ENCODE measurements at regions not wholly inside any gene's neighbourhood (a gene's known extent, or its start where the extent isn't known, plus 50 kb on each side); places are given as distances from the start of the nearest gene placed in this dataset.

DNA sequence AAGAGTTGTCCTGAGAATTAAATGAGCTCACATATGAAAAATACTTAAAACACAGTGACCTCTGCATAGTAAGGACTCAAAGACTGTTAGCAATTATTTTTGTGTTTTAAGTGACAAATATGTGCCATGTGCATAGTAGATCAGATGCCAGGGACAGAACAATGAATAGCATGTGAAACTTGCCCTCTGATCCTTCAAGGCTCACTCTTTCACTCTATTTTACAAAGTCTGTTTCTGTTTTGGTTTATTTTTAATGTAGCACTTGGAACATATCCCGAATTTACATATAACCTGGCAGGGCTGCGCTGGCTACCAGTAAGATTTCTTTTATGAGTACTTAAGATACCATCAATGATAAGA, 135.5 kb upstream of the TNFAIP3 start:
- no peak for DNase-seq (ENCODE audit: extremely low read depth in 1 of 2, low read depth in 1 of 2)

GRCh38 chr6:137731960-137732616, 135.0 kb upstream of the TNFAIP3 start:
- DNase-seq (ENCODE audit: extremely low read depth in 1 of 2, low read depth in 1 of 2) = no peak

GRCh38 chr6:137733372-137733771, 133.7 kb upstream of the TNFAIP3 start:
- no peak for DNase-seq (ENCODE audit: extremely low read depth in 1 of 2, low read depth in 1 of 2)

DNA sequence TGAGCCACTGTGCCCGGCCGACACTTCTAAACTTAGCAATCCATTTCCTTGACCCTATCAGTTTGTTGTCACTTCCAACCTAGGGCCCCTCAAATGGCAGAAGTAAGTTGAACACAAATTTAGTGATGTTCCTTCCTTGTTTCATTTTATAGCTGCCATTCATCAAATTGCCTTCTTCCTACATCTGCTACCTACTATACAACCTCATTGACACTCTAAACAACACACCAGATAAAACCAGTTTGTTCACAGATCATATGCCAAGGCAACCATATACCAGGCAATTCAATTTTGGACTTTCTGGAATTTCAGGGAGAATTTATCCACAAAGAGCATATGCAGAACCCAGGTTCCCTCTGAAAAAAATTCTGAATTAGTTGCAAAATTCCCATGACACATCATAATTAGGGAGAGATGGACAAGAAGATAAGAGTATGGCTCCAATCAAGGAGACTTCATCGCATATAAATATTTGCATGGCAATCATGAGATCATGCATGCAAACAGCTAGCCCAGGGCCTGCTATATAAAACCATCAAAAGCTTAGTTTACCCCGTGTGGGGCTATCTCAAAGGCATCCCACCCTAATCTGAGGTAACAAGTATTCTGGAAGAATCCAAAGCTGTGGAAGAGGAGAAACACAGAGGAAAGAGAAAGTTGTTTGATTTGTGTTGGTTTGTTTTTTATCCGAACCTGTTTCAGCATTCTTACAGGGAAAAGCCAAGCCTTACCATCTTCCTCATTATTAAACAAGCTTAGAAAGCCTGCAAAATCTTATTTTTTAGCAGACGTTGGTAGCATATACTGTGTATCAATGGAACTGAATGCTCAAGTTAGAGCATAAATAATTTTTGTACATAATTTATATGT, 132.8 kb upstream of the TNFAIP3 start:
- DNase-seq (ENCODE audit: extremely low read depth in 1 of 2, low read depth in 1 of 2) = no peak

- no peak for DNase-seq (ENCODE audit: extremely low read depth in 1 of 2, low read depth in 1 of 2)
Measured at GRCh38 chr6:137734875-137735182, 132.2 kb upstream of the TNFAIP3 start.

- no peak for DNase-seq (ENCODE audit: extremely low read depth in 1 of 2, low read depth in 1 of 2)
Measured at GRCh38 chr6:137736048-137736818, 130.8 kb upstream of the TNFAIP3 start.

DNA sequence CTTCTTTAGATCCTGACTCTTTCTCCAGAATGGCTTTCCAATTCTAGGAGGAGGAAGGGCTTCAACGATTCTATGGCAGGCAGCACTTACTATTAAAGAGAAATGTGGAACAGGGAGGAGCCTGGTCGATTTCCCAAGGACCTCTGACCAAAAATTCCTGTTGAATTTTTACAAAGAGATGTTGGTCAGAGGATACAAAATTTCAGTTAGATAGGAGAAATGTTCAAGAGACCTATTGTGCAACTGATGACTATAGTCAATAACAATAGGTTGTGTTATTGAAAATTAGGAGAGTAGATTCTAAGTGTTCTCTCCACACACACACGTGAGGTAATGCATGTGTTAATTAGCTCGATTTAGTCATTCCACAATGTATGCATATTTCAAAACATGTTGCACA, 130.1 kb upstream of the TNFAIP3 start:
- DNase-seq (ENCODE audit: extremely low read depth in 1 of 2, low read depth in 1 of 2) = no peak

DNA sequence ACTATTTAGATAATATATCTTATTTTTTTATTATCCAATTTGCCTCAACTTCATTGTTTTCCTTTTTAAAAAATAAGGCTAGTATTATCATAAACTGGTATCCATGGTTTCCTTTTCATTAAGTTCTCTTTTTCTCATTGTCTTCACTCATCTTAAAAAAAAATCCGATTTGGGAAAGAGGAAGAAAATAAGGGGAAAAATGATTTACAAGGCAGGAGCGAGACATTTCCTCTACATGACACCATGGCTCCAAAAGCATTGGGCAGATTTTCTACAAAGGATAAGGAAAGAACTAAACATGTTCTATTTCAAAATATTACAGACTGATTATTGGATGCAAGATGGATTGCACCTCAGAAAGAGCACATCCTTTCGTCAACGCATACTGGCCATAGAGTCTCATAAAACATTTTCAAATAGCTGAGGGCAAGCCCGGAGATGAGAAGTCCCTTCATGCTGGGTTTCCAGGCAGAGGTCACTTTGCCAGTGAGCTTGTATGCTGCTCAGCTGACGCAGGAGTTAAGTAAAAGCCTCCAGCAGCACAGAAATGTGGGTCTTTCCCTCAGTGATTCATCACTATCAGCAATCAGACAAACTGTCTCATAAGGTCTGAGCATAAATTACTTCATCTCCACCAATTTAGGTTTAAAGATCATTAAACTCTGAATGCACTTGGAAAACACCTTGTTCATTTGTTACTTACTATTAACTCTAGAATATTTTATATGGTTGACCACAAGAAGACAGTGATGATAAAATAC, 129.0 kb upstream of the TNFAIP3 start:
- DNase-seq (ENCODE audit: extremely low read depth in 1 of 2, low read depth in 1 of 2) = no peak

GRCh38 chr6:137738931-137739504, 128.0 kb upstream of the TNFAIP3 start:
- no peak for DNase-seq (ENCODE audit: extremely low read depth in 1 of 2, low read depth in 1 of 2)

DNA sequence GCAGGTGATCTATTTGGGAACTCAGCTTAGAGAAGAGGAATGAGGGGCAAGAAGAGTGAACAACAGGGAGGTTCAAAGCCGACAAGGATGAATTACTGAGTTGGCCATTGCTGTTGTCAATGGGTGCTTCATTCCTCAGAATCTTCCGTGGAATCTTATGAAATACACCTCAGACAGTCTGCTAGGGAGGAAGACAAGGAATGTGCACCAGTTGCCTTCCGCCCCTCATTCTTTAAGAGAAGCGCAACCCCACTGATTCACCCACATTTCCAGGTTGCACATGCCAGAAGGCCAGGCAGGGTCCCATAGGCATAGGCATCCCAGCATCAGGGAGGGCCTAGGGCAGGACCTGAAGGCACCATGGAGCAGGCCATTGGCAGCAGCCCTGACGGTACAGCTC, 127.5 kb upstream of the TNFAIP3 start:
- DNase-seq (ENCODE audit: extremely low read depth in 1 of 2, low read depth in 1 of 2) = no peak

DNA sequence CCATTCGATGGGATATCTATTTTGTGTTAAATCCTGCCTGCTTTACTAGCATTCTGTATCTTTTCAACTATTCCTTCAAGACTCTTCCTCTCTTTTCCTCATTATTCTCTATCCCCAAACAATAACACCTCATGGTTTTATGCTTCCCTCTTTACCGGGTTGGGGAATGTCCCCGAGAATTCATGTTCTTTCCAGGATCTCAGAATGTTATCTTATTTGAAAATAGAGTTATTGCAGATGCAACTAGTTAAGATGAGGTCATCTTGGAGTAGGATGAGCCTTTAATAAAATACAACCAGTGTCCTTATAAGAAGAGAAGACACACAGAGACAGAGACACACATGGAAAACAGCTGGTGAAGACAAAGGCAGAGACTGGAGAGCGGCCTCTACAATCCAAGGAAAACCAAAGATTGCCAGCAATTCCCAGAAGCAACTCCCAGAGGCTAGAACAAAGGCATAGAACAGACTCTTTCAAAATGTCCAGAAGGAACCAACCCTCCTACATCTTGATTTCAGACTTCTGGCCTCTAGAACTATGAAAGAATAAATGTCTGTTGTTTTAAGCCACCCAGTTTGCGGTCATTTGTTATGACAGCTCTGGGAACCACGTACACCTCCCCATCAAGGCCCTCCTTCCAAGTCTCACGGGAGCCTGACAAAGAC, 126.8 kb upstream of the TNFAIP3 start:
- no peak for DNase-seq (ENCODE audit: extremely low read depth in 1 of 2, low read depth in 1 of 2)

DNA sequence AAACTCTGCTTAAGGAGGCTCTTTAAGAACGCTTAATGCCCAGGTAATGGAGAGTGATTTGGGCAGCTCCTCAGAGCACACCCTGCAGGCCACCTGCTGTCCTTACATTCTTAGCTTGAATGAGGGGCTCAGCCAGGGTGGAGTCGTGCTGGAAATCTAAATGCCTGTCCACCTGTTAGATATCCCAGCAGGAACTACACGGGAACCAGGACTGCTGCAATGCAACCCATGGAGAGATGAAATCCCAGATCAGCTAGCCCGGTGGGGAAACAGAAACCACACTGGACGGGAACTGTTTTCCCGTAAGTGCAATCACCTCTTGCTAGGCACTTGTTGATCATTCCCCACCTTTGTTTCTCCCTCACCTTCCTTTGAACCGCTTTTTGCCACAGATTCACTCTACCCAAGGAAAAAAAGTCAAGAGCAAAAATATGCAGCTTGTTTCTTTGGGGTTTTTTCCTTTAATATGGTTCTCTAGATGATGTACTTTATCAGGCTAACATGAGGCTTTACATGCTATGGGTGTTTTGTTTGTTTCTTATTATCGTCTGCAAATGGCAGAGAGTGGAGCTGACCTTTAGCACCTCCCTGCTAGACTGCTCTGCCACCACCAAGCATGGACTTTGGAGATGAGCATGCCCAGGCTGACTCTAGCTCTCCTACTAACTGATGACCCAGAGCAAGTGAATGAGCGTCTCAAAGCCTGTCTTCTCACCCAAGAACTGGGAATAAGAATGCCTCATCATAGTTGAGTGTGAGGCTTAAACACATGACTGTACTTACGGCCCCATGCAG, 125.9 kb upstream of the TNFAIP3 start:
- no peak for DNase-seq (ENCODE audit: extremely low read depth in 1 of 2, low read depth in 1 of 2)

DNA sequence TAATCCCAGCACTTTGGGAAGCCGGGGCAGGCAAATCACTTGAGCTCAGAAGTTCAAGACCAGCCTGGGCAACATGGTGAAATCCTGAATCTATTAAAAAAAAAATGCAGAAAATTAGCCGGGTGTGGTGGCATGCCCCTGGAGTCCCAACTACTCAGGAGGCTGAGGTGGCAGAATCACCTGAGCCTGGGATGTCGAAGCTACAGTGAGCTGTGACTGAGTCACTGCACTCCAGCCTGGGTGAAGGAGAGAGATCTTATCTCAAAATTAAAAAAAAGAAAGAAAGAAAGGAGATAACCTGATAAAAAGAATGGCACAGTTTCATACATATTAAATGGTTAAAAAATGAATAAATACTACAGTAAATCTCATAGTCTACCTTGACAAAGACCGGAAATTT, 123.6 kb upstream of the TNFAIP3 start:
- no peak for DNase-seq (ENCODE audit: extremely low read depth in 1 of 2, low read depth in 1 of 2)

DNA sequence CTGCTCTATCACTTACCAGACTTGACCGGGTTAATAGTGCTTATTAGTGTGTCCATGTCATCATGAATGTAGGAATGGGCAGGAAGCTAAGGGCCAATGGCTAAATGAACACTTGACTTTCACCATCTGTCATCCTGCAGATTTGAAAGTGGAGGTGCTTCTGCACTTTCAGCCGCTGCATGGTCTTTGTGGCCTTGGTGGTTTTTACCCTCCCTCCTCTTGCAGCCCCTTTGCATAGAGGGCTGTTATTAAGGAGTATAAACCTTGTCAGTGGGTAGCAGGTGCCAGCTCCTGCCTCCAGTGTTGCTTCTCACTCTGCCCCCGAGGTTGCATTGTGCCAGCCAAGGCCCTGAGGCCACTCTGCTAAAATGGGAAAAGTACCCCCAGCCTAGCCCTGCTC, 122.2 kb upstream of the TNFAIP3 start:
- DNase-seq (ENCODE audit: extremely low read depth in 1 of 2, low read depth in 1 of 2) = no peak

GRCh38 chr6:137745321-137745720, 121.7 kb upstream of the TNFAIP3 start:
- no peak for DNase-seq (ENCODE audit: extremely low read depth in 1 of 2, low read depth in 1 of 2)

GRCh38 chr6:137746264-137746663, 120.8 kb upstream of the TNFAIP3 start:
- DNase-seq (ENCODE audit: extremely low read depth in 1 of 2, low read depth in 1 of 2) = no peak

GRCh38 chr6:137749696-137750211, 117.3 kb upstream of the TNFAIP3 start:
- DNase-seq (ENCODE audit: extremely low read depth in 1 of 2, low read depth in 1 of 2) = no peak

GRCh38 chr6:137750297-137750696, 116.8 kb upstream of the TNFAIP3 start:
- DNase-seq (ENCODE audit: extremely low read depth in 1 of 2, low read depth in 1 of 2) = no peak

Measured in activated CD8-positive, alpha-beta memory T cell treated with anti-CD3 and anti-CD28 coated beads for 1 hour (primary cell).